ENCODE measurements at regions not wholly inside any gene's neighbourhood (a gene's known extent, or its start where the extent isn't known, plus 50 kb on each side); places are given as distances from the start of the nearest gene placed in this dataset.

DNA sequence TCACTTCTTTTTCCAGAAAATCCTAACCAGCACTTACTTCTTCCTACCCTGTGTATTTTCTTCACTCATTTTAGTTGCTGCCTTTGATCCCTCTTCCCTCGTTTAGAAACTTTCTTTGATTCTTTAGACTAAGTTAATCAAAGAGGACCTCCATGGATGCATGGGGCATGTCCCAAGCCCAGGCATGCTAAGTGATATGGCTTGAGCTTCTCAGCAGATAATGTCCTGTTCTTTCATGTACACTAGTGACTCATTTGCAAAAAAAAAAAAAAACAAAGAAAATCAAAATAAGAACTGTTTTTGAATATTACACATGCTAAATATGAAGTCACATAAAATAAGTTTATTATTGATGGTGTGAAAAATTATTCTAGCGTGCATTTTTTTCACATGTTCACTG lies 800.9 kb downstream of the SATB2 start:
- TF ChIP-seq CTCF (IDR thresholded peaks at IDR 0.05; ENCODE audit: poor library complexity) (no peak), EZH2 (IDR thresholded peaks at IDR 0.05; ENCODE audit: borderline replicate concordance) (no peak)

Data from hepatocyte (in vitro differentiated cells).